Right renal cortex interstitium (tissue), 3 donors: ENCODE measurements at regions not wholly inside any gene's neighbourhood (a gene's known extent, or its start where the extent isn't known, plus 50 kb on each side); places are given as distances from the start of the nearest gene placed in this dataset.

ENCODE experiments used
- DNase-seq, 3 donors: peaks; one replicate each; pipeline ENCODE4 v3.0.0-alpha.2; 2013; ENCODE audit warnings: low read depth in 3 of 3, low spot score in 2 of 3

GRCh38 chr10:71065659-71066058, 146.7 kb upstream of the UNC5B start:
- DNase-seq = no peak

DNA sequence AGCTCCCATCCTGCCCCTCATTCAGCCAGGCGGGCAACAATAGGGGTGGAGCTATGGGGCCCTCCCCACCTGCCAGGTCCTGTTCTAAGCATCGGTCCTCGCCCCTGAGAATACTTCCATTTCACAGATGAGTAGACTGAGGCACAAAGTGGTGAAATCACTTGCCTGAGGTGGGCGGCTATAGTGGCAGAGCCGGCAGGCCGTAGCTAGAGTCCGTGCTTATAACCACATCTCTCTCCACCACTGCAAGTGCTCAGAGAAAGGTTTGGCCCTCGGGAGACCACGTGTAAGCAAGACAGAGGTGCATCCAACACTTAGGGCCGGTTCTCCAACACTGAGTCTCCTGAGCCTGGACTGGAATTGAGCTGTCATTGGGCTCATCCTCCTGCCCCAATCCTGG, 145.8 kb upstream of the UNC5B start:
- no peak for DNase-seq

DNA sequence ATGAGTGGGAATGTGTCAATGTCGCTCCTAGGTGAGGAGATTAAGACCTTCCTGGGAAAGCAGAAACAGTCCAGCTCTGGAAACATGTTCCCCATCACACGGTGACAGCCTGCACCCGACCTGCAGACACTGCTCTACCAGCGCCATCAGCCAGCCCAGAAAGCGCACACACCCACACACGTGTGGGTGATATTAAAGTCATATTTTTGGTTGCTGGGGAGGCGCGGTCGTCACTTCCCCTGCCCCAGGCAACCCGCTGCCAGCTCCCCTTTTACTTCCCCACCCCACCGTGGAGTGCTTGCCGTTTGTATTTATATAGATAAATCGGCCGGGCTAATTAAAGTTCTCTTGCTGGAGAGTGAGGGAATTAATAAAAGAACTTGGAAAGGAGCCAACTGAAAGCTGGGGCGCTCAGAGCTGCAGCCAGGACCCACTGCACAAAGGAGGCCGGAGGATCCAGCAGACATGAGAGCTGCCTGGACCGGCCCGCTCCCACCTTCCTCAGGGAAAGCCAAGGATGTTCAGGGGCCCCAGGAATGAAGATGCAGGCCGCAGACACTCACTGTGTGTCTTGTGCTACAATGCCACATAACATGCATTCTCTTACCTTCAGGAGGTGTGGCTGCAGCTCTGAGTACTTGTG, 145.2 kb upstream of the UNC5B start:
- no peak for DNase-seq

DNA sequence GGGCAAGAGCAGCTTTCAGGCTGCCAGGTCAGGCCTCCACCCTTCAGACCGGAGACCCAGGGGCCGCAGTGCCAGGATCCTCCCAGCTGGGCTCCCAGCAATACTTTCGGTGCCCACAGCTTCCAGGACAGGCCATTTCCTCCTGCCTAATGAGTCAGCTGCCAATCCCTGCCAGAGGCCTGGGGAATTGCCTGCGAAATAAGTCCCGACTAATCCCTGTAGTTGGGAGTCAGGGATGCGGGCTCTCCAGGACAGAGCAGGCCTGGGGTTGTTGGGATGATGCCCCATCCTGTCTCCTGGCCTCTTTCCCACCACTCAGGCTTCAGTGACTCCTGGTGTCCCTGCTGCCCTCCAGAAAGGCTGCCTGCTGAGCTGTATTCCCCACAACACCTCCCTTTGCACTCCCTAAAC, 143.5 kb upstream of the UNC5B start:
- no peak for DNase-seq

GRCh38 chr10:71069909-71070666, 142.3 kb upstream of the UNC5B start:
- DNase-seq = no peak

GRCh38 chr10:71070741-71071140, 141.6 kb upstream of the UNC5B start:
- no peak for DNase-seq

- no peak for DNase-seq
These were observed 140.1 kb upstream of the UNC5B start for GRCh38 chr10:71072131-71072822.

- DNase-seq = no peak
These were observed 139.6 kb upstream of the UNC5B start for GRCh38 chr10:71072823-71073210.

DNA sequence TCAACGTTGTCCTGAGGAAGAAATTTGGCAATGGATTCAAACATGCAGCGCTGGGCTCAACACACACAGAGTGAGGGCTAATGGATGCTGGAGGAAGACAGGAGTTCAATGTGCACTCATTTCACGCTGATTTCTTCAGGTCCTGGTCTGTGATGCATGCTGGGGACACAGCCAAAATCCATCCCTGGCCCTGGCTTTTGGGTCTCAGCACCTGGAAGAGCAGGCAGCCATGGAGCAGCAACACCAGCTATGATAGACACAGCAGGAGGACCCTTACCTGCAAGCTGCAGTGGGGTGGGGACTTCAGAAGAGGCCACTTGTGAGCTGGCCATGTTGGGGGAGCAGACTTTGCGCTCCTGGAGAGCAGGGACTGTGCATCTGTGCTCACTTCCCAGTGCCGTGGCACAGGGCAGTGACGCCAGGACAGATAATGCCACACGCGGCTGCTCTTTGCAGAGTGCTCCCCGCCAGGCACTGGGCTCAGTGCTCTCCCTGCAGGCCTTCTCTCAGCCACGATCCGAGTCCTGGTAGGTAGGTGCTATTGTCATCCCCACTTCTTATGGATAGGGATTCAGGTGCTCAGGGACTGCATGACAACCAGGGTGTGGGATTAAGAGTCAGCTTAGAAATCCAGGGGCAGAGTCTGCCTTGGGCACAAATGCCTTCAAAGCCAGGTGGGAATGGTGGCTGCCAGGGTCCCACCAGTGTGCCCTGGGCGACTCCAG, 138.8 kb upstream of the UNC5B start:
- DNase-seq = no peak

DNA sequence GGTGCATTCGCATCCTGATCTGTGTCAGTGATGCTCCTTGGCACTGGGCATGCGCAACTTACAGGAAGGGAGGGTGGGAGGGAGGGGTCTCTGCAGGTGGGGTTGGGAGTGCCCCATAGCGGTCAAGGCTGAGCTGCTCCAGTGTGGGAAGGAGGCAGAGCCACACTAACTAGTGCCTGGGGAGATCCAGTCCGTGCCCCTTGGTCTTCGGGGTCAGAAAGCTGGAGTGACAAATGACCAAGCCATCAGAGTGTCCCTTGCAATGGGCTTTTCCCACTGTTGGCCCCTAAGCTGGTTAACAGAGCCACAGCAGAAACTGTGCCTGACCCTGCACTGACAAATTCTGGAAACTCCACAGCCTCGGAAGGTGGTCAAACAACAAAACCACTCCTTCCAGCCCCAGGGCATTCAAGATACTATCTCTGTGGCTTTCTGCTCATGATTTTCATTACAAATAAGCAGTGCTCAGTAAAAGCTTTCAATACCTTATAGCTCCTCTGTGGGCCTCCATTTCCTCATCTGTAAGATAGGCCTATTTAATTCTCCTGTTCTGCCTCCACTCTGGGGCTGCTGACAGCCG, 138.1 kb upstream of the UNC5B start:
- DNase-seq = no peak

DNA sequence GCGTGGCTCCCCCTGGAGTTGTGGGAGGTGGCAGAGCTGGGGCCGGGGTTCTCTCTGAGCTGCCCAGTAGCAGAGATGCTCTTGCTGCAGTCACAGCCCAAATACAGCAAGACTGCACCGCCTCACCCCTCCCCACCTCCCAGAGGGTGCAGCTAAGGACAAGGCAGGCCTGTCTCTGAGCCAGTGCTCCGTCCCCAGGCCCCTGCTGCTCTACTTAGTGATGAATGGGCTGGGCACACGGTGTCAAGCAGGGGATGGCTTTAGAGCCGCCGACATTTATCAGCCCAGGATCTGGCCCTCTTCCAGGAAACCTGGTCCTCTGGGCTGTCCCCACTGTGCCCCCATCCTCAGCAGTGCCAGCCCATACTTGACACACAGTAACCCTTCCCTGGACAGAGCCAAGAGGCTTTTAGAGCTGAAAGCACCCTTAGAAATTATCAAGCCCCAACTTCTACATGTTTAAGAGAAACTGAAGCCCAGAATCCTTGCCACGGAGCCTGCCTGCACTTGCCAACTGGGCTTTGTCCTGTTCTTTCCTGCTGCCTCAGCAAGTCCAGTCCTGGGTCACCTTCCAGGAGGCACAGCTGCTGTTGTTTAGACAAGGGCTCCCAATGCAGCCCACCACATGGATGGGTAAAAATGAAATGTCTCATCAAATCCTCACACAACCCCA, 137.1 kb upstream of the UNC5B start:
- no peak for DNase-seq

GRCh38 chr10:71075759-71076472, 136.5 kb upstream of the UNC5B start:
- DNase-seq = no peak

GRCh38 chr10:71076473-71077142, 135.8 kb upstream of the UNC5B start:
- no peak for DNase-seq

DNA sequence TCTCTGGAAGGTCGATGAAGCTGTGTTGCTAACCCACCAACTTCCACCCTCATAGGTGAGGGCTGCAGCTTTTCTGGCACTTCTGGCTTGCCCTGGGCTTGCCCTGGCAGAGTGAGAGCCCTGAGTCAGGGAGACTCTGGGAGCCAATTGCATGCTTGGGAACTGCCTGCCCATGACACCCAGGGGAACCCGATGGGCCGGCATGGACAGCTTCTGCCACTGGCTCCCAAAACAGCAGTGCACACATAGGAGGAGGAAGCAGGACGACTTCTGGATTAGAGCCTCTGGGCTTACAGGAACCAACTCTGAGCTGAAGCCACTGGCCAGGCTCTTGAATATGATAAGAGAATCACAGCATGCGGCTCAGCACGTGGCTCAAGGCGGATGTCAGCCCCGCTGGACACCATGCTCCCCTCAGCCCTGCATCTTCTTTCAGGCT, 135.2 kb upstream of the UNC5B start:
- DNase-seq = no peak

GRCh38 chr10:71077796-71078453, 134.4 kb upstream of the UNC5B start:
- no peak for DNase-seq

DNA sequence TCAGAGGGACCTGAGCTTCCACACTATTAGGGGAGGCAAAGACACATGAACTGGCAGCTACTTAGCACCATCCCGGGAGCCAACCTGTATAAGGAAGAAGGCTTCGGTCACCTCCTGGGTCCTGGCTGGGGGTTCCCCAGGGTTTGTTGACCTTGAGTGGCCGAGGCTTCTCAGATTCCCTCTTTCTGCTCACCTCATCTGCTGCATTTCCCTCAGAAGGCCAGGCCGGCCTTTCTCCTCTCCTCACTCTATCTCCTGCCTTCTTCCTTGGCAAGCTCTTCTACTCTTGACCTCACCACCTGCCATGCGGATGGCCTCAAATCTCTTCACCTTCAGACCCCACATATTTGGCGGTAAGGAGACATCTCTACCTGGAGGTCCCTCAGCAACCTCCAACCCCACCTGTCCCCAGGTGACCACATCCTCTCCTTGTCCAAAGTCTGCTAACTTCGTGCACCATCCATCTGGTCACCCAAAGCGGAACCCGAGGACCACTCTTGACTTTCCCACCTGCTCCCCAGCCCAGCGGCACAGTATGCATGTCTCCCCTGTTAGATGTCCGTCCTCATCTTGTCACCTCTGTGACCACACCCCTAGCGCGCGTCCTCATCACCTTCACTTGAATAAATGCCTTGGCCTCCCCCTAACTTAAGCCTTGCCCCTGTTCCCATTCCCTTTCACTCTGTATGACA, 133.8 kb upstream of the UNC5B start:
- DNase-seq = no peak

- no peak for DNase-seq
These were observed 132.5 kb upstream of the UNC5B start for GRCh38 chr10:71079761-71080380.
